CD4-positive, alpha-beta T cell treated with Interleukin-17A for 4 hours (primary cell): ENCODE measurements at regions not wholly inside any gene's neighbourhood (a gene's known extent, or its start where the extent isn't known, plus 50 kb on each side); places are given as distances from the start of the nearest gene placed in this dataset.
"Not testable (repeated sequence)": the region's sequence is repeated elsewhere in the genome, so short reads cannot be mapped to it uniquely, and the experiment has no call there.

Source experiments
- DNase-seq: peaks from one replicate; pipeline ENCODE4 v3.0.0-alpha.2; 2020; ENCODE audit warnings: mixed read lengths

DNA sequence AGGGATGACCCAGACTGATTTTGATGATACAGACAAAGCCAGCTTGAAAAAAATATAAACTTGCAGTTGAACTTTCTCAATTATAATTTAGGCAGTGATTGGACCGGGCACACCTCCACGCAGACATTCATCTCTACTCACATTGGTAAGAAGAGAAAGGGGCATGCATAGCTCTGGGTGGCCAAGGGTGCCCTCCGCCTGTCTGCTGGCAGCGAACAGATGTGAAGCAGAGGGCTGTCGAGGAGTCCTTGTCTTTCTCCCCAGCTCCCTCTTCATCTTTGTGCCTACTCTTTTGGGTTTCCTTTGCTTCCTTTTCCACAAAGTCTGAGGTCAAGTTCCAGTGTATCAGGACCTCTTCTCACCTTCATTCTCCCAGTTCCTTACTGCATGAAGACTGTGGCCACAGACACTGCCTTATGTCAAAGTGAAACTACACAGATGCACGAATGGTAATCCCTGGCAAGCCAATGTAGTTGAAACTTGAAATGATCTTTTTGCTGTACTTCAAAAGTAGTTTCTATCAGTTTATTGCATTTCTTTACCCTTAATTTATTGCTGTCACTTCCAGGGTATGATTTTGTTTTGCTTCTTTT, 343.7 kb upstream of the SOX9 start:
- DNase-seq = no peak

GRCh38 chr17:71779482-71779881, 341.3 kb upstream of the SOX9 start:
- no peak for DNase-seq

- DNase-seq = no peak
These were observed 340.2 kb upstream of the SOX9 start for GRCh38 chr17:71780596-71780995.

DNA sequence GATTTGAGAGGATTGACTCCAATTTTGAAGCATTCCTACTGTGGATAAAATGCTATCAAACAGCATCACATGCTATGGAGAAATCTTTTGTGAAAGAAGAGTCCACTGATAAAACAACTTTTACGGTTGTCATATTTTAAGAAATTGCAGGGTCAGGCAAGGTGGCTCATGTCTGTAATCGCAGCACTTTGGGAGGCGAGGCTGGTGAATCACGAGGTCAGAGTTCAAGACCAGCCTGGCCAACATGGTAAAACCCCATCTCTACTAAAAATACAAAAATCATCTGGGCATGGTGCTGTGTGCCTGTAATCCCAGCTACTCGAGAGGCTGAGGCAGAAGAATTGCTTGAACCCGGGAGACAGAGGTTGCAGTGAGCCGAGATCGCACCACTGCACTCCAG, 338.8 kb upstream of the SOX9 start:
- not testable (repeated sequence) for DNase-seq

- DNase-seq = no peak
These were observed 330.0 kb upstream of the SOX9 start for GRCh38 chr17:71790791-71791190.

GRCh38 chr17:71791311-71791710, 329.5 kb upstream of the SOX9 start:
- no peak for DNase-seq

- DNase-seq = no peak
These were observed 327.9 kb upstream of the SOX9 start for GRCh38 chr17:71792966-71793365.

DNA sequence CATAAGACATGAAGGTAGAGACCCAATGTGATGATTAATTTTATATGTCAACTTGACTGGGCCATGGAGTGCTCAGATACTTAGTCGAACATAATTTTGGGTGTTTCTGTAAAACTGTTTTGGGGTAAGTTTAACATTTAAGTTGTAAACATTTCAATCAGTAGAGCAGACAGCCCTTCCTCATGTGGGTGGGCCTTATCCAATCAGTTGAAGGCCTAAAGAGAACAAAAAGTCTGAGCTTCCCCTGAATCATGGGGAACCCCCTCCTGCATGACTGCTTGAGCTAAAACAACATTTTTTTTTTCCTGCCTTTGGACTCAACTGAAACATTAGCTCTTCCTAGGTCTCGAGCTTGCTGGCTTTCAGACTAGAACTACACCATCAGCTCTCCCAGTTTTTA, 327.3 kb upstream of the SOX9 start:
- DNase-seq = no peak

- DNase-seq = no peak
These were observed 322.1 kb upstream of the SOX9 start for GRCh38 chr17:71798701-71799100.

GRCh38 chr17:71799657-71800056, 321.2 kb upstream of the SOX9 start:
- DNase-seq = no peak

GRCh38 chr17:71801301-71801700, 319.5 kb upstream of the SOX9 start:
- no peak for DNase-seq

DNA sequence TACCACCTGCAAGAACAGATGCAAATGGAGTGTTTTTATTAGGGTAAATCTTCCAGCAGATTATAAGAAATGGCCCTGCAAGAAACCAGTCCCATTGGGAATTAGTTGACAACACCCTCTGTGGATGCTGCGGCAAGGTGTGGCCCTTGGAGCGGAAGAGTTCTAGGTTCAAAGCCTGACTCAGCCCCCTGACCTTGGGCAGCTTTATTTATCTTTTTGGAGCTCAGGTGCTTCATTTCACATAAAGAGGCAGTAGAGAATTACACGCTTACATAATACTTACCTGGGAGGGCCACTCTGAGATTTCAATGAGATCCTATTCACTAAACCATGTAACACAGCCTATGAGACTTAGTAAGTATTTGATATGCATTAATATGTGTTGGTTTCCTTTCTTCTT, 318.2 kb upstream of the SOX9 start:
- DNase-seq = no peak

- no peak for DNase-seq
These were observed 317.1 kb upstream of the SOX9 start for GRCh38 chr17:71803656-71804284.

GRCh38 chr17:71809537-71809936, 311.3 kb upstream of the SOX9 start:
- DNase-seq = no peak

DNA sequence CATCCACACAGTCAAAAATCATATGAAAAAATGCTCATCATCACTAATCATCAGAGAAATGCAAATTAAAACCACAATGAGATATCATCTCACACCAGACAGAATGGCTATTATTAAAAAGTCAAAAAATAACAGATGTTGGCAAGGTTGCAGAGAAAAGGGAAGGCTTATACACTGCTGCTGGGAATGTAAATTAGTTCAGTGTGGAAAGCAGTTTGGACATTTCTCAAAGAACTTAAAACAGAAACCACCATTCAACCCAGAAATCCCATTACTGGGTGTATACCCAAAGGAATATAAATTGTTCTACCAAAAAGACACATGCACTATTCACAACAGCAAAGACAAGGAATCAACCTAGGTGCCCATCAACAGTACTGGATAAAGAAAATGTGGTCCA, 307.0 kb upstream of the SOX9 start:
- not testable (repeated sequence) for DNase-seq

DNA sequence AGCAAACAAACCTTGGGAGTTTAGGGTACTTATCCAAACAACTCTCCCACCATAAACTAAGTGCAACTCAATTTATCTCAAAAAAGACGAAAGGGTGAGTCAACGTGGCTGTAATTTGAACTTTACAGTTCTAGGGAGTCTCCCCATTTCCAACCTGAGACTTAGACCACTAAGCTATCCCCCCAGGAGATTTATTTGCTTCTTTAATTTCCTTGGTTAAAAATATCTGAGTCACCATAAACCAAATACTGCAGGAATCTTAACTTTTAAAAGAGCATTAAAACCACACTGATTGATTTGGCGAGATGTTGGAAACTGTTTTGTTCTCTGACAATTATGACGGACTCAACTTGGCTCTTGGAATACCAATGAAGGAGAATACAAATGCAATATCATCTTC, 299.3 kb upstream of the SOX9 start:
- DNase-seq = no peak

- DNase-seq = no peak
These were observed 296.1 kb upstream of the SOX9 start for GRCh38 chr17:71824671-71825070.

- no peak for DNase-seq
These were observed 295.1 kb upstream of the SOX9 start for GRCh38 chr17:71825687-71826086.

- DNase-seq = no peak
These were observed 292.6 kb upstream of the SOX9 start for GRCh38 chr17:71828182-71828596.

DNA sequence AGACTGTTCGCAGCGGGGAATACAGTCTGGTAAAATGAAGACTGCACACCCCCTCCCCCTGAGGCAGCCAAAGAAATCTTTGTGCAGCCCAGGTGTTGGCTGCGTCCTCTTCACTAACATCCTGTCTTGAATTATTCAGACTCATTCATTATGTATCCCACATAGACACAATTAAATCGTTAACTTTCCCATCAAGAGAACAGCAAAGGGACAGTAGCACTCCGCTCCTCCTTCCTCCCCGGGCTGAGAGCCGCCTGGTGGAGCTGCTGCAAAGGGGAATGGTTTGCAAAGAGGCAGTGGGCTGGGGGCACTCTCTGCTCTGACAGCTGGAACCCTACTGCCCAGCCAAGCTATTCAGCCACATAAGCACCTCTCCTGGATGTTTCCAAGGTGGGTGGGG, 290.0 kb upstream of the SOX9 start:
- DNase-seq = no peak

DNA sequence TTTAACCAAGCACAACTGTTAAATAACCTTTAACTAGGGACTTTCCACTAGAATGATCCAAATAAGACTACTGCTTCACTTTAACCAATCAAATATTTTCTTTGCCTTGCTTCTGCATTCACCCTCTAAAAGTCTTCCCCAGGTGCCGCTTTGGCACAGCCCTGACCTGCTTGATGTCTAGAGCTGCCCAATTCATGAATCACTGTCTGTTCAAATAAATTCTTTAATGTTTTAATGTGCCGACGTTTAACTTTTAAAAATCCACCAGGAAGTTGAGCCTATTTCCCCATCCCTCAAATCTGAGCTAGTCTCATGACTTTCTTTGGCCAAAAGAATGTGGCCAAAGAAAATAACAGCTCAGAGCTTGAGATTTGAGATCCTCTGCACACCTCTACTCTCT, 277.8 kb upstream of the SOX9 start:
- DNase-seq = no peak

DNA sequence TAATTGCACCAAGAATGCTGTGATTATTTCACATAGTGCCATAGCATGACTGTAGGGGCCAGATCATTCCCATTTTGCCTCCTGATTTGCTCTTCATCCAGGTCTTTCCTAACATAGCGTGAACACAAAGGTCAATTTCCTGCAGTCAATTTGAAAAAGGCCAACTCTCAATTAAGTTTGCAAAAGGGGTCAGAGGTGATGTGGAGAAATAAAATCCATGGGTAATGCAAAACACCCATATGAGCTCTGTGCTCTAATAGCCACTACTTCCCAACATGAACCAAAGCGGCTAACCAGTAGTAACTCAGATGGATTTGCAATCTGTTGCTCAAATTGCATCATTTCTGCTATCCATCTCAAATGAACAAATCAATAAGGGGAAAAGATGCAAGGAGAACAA, 275.5 kb upstream of the SOX9 start:
- no peak for DNase-seq

- DNase-seq = no peak
These were observed 274.2 kb upstream of the SOX9 start for GRCh38 chr17:71846561-71847110.

DNA sequence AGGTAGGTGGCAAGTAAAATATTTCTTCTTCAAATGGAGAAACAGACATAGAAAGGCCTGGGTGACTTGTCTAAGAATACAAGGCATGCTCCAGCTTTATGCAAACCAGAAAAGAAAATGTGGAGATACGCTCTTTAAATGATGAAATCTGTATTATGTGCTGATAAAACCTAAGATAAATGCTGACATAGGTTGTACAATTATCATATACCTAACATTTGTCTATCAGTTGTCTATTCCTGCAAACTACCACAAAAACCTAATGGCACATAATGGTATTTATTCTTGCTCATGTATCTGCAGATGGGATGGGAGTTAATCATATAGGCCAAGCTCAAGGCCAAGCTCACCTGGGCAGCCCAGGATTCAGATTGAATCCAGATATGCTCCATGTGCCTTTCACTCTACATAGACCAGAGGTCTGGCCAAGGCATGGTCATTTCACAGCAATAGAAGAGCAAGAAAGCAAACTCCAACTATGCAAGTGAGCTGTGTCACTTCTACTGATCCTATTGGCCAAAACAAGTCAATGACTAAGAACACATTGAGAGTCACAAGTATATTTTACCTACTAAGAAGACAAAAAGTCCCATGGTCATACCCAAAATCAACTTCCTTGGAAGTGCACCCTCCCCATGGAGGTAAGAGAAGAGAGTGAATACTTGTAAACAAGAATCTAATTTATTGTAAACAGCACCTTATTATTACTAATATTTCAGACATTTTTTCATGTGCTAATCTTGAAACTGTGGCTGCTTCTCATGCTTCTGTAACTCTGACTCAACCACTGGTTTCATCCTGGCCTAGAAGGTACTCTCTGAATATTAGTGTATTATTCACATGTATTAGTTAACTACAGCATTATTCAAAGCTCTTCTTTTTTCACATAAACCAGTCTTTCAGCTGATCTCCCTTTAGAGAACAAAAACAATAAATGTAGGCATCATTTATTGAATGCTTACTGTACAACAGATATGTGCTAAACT, 270.7 kb upstream of the SOX9 start:
- no peak for DNase-seq
